Urothelium cell line (cell line): ENCODE measurements at regions not wholly inside any gene's neighbourhood (a gene's known extent, or its start where the extent isn't known, plus 50 kb on each side); places are given as distances from the start of the nearest gene placed in this dataset.

Source experiments
- DNase-seq: peaks from one replicate; pipeline ENCODE4 v3.0.0; 2011; ENCODE audit warnings: low spot score, mixed read lengths
- FAIRE-seq: peaks from 2 replicates; lab custom pipeline; 2011; peaks lifted over from hg19 to GRCh38; lab: Jason Lieb, UNC

- no peak for DNase-seq
- no peak for FAIRE-seq
Measured at GRCh38 chr6:115729036-115729435, 331.7 kb downstream of the FRK start.

GRCh38 chr6:115728171-115728570 is 332.5 kb downstream of the FRK start:
- FAIRE-seq: no peak

GRCh38 chr6:115721564-115721963 is 339.1 kb downstream of the FRK start:
- DNase-seq: no peak
- no peak for FAIRE-seq

More at GRCh38 chr6:115728171-115728570, 332.5 kb downstream of the FRK start:
- no peak for DNase-seq

GRCh38 chr6:115720900-115721299 is 339.8 kb downstream of the FRK start:
- DNase-seq (no peak), FAIRE-seq (no peak)

- no peak for FAIRE-seq
- no peak for DNase-seq
Measured at GRCh38 chr6:115717472-115717871, 343.2 kb downstream of the FRK start.

- FAIRE-seq: no peak
- DNase-seq: no peak
Measured at GRCh38 chr6:115717062-115717461, 343.6 kb downstream of the FRK start.

- no peak for FAIRE-seq
- DNase-seq: no peak
Measured at GRCh38 chr6:115712291-115712961, 348.3 kb downstream of the FRK start.

- no peak for FAIRE-seq
Measured at GRCh38 chr6:115708850-115709249, 351.8 kb downstream of the FRK start.

GRCh38 chr6:115706981-115707380 is 353.7 kb downstream of the FRK start:
- DNase-seq: no peak
- FAIRE-seq: no peak

More at GRCh38 chr6:115708850-115709249, 351.8 kb downstream of the FRK start:
- DNase-seq: no peak

GRCh38 chr6:115706324-115706723 is 354.4 kb downstream of the FRK start:
- DNase-seq: no peak
- FAIRE-seq: no peak

- FAIRE-seq: no peak
- no peak for DNase-seq
Measured at GRCh38 chr6:115704028-115704427, 356.7 kb downstream of the FRK start.

- no peak for FAIRE-seq
Measured at GRCh38 chr6:115691433-115691832, 369.3 kb downstream of the FRK start.

GRCh38 chr6:115690854-115691253 is 369.8 kb downstream of the FRK start:
- no peak for FAIRE-seq

More at GRCh38 chr6:115691433-115691832, 369.3 kb downstream of the FRK start:
- DNase-seq: no peak

GRCh38 chr6:115681978-115682775 is 378.5 kb downstream of the FRK start:
- DNase-seq (no peak), FAIRE-seq (no peak)

More at GRCh38 chr6:115690854-115691253, 369.8 kb downstream of the FRK start:
- DNase-seq: no peak

GRCh38 chr6:115680621-115681020 is 380.1 kb downstream of the FRK start:
- FAIRE-seq: no peak
- no peak for DNase-seq

GRCh38 chr6:115677198-115677597 is 383.5 kb downstream of the FRK start:
- no peak for DNase-seq
- FAIRE-seq: no peak

GRCh38 chr6:115675443-115675842 is 385.2 kb downstream of the FRK start:
- no peak for DNase-seq
- no peak for FAIRE-seq

- FAIRE-seq (no peak), DNase-seq (no peak)
Measured at GRCh38 chr6:115668781-115669180, 391.9 kb downstream of the FRK start.

- FAIRE-seq: no peak
- no peak for DNase-seq
Measured at GRCh38 chr6:115668211-115668610, 392.5 kb downstream of the FRK start.

- DNase-seq (no peak), FAIRE-seq (no peak)
Measured at GRCh38 chr6:115667478-115668026, 393.1 kb downstream of the FRK start.

GRCh38 chr6:115666997-115667396 is 393.7 kb downstream of the FRK start:
- DNase-seq (no peak), FAIRE-seq (no peak)

GRCh38 chr6:115665310-115665709 is 395.4 kb downstream of the FRK start:
- FAIRE-seq (no peak), DNase-seq (no peak)
